ENCODE measurements at regions not wholly inside any gene's neighbourhood (a gene's known extent, or its start where the extent isn't known, plus 50 kb on each side); places are given as distances from the start of the nearest gene placed in this dataset.
A peak's percentile ranks its signal among the peaks of the same experiment; 100 is the strongest.
"Not testable (repeated sequence)": the region's sequence is repeated elsewhere in the genome, so short reads cannot be mapped to it uniquely, and the experiment has no call there.

DNA sequence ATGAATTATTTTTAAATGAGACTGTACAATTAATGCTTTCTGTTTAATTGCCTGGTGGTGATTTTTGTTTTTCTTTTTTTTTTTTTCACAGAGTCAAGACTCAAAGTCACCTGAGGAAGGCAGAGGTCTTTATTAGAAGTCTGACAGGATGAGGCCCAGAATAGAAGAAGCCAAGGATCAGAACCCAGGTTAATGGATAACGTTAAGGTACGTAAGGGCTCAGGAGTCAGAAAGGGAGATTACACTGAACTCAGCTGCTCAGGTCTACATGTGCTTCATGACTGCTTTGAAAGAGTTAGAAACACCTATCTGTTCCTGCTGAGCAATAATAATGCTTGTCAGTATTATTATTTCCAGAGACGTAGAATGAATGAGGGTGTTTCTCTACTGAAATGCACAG is 196.5 kb downstream of the LRATD1 start:
- no peak for DNase-seq

DNA sequence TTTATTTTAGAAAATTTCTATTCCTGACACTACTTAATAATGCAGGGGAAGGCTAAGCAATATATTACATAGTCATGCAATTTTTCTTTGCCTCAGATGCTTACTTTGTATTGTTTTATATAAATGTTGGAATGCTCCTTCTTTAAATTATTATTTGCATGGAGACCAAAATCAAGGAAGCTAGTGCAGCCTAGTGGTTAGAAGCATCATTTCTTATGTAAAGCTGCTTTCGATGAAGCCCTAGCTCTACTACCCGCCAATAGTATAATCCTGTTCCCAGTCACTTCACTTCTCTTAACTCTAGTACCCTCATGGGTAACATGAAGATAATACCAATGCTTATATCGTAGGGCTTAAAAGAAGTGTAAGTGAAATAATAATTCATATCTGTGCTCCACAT is 198.9 kb downstream of the LRATD1 start:
- DNase-seq, result no peak

DNA sequence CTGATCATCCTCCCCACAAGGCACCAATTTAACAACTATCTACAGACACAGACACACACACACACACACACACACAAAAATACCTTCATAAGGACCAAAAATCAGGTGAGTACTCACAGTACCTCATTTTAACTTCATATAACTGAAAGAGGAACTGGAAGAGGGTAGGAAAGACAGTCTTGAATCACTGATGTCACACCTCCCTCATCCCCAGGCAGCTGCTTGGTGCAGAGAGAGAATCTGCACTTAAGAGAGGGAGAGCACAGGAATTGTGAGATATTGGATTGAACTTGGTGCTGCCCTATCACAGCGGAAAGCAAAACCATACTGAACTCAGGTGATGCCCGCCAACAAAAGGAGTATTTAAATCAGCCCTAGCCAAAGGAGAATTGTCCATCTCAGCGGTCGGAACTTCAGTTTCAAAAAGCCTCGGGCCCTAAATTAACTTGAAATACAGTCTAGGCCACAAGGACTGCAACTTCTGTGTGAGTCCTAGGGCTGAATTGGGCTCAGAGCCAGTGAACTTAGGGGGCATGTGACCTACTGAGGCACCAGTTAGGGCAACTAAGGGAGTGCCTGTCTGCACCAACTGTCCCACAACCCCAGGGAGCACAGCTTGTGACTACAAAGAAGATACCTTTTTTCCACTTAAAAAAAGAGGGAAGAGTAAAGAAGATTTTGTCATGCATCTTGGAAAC is 211.1 kb downstream of the LRATD1 start:
- no peak for DNase-seq

GRCh38 chr2:14855751-14856150 is 223.2 kb downstream of the LRATD1 start:
- no peak for DNase-seq

DNA sequence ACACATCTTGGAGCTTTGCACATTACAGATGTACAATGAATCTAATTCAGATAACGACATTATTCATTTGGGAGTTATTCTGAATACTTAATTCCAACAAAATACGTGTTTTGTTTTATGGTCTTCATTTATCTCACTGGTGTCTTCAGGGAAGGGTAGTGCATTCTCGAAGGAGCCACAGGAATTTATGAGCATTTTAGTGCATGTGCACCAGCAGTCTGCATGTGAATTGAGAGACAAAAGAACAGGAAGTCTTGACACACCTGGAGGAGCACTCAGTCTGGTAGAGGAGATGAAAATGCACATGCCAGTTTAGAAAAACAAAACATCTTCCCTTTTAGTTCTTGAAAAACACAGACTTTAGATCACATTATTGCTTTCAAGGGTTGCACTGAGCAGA is 228.7 kb downstream of the LRATD1 start:
- no peak for DNase-seq

GRCh38 chr2:14866736-14867352 is 234.3 kb downstream of the LRATD1 start:
- DNase-seq, result no peak

- DNase-seq, result no peak
These were observed 235.3 kb downstream of the LRATD1 start for GRCh38 chr2:14867853-14868252.

DNA sequence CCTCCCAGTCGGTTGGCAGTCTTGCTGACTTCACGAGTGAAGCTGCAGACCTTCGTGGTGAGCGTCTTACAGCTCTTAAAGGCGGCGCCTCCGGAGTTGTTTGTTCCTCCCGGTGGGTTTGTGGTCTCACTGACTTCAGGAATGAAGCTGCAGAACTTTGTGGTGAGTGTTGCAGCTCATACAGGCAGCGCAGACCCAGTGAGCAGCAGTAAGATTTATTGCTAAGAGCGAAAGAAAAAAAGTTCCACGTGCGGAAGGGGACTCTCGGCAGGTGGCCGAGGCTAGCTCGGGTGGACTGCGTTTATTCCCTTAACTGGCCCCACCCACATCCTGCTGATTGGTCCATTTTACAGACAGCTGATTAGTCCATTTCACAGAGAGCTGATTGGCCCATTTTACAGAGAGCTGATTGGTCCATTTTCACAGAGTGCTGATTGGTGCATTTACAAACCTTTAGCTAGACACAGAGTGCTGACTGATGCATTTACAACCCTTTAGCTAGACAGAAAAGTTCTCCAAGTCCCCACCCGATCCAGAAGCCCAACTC is 240.3 kb downstream of the LRATD1 start:
- DNase-seq, result no peak

- DNase-seq, result no peak
These were observed 249.3 kb downstream of the LRATD1 start for GRCh38 chr2:14881651-14882327.

GRCh38 chr2:14884651-14885050 is 252.1 kb downstream of the LRATD1 start:
- no peak for DNase-seq

GRCh38 chr2:14891546-14891945 is 259.0 kb downstream of the LRATD1 start:
- no peak for DNase-seq

- no peak for DNase-seq
These were observed 264.0 kb downstream of the LRATD1 start for GRCh38 chr2:14896330-14897030.

GRCh38 chr2:14899621-14900414 is 267.3 kb downstream of the LRATD1 start:
- DNase-seq, result no peak

- no peak for DNase-seq
These were observed 269.2 kb downstream of the LRATD1 start for GRCh38 chr2:14901737-14902136.

GRCh38 chr2:14902953-14903352 is 270.4 kb downstream of the LRATD1 start:
- DNase-seq, result no peak

GRCh38 chr2:14903709-14904374 is 271.3 kb downstream of the LRATD1 start:
- peak; percentile 5 to 34 for DNase-seq

GRCh38 chr2:14904378-14904777 is 271.9 kb downstream of the LRATD1 start:
- DNase-seq, result not testable (repeated sequence)

DNA sequence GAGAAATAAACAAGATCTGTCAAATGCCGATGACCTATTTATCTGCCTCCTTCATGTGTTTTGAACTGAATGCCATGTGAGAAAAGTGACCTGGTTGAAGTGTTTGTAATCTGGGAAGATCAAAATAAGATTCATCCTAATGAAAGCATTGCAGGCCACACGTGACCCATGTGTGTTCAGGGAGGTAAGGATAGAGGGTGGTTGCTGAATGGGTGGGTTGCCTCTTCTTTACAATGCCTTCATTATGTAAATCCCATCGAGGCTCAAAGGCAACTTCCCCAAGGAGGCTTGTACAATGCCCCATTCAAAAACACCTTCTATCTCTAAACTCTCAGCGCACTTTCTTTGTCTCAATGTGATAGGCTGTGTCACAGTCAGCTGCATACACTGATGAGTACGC is 273.1 kb downstream of the LRATD1 start:
- DNase-seq, result no peak

- no peak for DNase-seq
These were observed 274.6 kb downstream of the LRATD1 start for GRCh38 chr2:14907014-14907612.

DNA sequence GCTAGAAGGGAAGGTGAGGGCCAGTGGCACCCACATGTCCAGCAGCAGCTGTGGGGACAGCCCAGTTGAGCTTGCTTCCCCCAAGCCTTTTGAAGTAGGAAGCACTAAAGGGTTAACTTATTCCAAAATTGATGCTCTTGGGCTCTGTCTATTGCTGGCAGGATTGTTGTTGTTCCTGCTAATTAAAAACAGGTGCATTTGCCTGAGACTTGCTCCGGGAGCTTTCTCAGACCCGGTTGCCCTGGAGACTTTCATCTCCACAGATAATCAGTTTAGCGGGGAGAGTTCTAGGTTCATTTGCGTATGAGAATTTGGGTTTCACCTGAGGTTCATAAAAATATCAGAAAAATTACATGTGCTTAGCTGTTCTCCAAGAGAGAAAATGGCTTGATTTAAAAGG is 277.3 kb downstream of the LRATD1 start:
- no peak for DNase-seq

DNA sequence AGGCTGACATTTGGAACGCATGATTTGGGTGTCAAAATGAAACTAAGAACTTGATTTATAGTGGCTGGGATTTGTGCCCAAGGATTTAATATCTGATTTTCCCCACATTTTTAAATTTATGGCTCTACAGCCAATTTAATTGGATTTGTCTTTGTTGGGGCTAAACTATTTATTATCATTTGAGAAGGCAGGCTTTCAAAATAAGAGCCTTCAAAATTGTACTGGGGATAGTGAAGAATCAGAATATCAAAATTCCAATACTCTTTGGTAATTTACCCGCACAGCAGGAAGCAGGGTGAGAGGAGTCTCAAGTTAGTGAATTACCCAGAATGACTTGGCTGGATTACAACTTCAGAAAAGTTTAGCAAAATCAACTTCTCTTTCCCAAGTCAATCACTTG is 278.1 kb downstream of the LRATD1 start:
- no peak for DNase-seq

DNA sequence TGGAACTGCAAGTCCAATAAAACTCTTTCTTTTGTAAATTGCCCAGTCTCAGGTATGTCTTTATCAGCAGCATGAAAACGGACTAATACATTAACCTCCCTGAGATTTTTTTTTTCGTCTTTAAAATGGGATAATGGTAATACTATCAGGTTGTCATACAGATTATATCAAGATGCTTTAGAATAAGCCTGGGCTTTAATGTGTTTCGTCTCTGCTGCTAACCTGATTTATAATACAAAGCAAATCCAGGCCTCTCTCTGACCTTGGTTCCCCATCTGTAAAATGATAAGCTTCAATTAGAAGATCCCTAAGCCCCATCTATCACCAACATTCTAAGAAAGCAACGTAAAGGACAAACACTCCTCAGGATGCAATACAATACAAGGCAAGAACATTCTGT is 283.5 kb downstream of the LRATD1 start:
- DNase-seq, result no peak
